ENCODE measurements at regions not wholly inside any gene's neighbourhood (a gene's known extent, or its start where the extent isn't known, plus 50 kb on each side); places are given as distances from the start of the nearest gene placed in this dataset.

DNA sequence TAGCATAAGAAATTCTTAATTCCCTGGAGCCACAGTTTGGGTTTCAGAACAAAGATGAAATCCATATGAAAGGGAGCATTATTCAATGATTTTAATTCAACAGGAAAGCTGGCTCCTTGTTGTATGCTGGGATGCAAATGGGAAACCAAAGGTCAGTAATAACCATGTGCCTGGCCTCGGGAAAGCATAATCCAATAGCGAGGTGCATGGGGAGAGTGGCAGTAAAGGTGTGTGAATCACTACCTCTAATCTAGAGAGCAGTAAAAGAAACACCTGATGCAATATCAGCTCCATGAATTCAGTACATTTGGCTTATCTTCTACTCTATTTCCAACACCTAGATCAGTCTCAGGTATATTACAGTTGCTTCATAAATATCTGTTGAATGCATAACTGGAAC, 220.1 kb downstream of the FBXO15 start:
- no peaks in the 10 kb centered on the region for H3K9me3 ChIP-seq
- TF ChIP-seq, protein P1, sequence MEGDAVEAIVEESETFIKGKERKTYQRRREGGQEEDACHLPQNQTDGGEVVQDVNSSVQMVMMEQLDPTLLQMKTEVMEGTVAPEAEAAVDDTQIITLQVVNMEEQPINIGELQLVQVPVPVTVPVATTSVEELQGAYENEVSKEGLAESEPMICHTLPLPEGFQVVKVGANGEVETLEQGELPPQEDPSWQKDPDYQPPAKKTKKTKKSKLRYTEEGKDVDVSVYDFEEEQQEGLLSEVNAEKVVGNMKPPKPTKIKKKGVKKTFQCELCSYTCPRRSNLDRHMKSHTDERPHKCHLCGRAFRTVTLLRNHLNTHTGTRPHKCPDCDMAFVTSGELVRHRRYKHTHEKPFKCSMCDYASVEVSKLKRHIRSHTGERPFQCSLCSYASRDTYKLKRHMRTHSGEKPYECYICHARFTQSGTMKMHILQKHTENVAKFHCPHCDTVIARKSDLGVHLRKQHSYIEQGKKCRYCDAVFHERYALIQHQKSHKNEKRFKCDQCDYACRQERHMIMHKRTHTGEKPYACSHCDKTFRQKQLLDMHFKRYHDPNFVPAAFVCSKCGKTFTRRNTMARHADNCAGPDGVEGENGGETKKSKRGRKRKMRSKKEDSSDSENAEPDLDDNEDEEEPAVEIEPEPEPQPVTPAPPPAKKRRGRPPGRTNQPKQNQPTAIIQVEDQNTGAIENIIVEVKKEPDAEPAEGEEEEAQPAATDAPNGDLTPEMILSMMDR (IDR thresholded peaks at IDR 0.05), result no peak
- TF ChIP-seq POLR2A (IDR thresholded peaks at IDR 0.05), result no peak
- no peak overlapping the region for H3K27ac ChIP-seq
- H3K27me3 ChIP-seq, result no peaks in the 10 kb centered on the region
- no peak for DNase-seq
- H3K4me3 ChIP-seq, result no peak overlapping the region
- intact Hi-C loops (cut with DNase I; ENCODE audit: low total_unique reads), result no loop called here
- H3K36me3 ChIP-seq, result no peaks in the 10 kb centered on the region
- no peaks in the 10 kb centered on the region for H3K4me1 ChIP-seq

GRCh38 chr18:73924836-73925235, 222.8 kb downstream of the FBXO15 start:
- Histone ChIP-seq H3K27ac (no peak overlapping the region), H3K4me1 (no peaks in the 10 kb centered on the region), H3K9me3 (no peaks in the 10 kb centered on the region), H3K4me3 (no peak overlapping the region), H3K27me3 (peaks cover 0 to 8% of the 10 kb centered on the region in 2 donors), H3K36me3 (no peaks in the 10 kb centered on the region)
- intact Hi-C loops (cut with DNase I; ENCODE audit: low total_unique reads), result no loop called here
- TF ChIP-seq POLR2A (IDR thresholded peaks at IDR 0.05), result no peak
- TF ChIP-seq, protein P1 (IDR thresholded peaks at IDR 0.05), result no peak
- DNase-seq, result no peak

GRCh38 chr18:73924307-73924706, 223.3 kb downstream of the FBXO15 start:
- DNase-seq, result no peak
- Histone ChIP-seq H3K27me3 (peaks cover 0 to 8% of the 10 kb centered on the region in 2 donors), H3K4me1 (no peaks in the 10 kb centered on the region), H3K4me3 (no peak overlapping the region), H3K36me3 (no peaks in the 10 kb centered on the region), H3K27ac (no peak overlapping the region), H3K9me3 (no peaks in the 10 kb centered on the region)
- intact Hi-C loops (cut with DNase I; ENCODE audit: low total_unique reads), result no loop called here
- TF ChIP-seq, protein P1 (IDR thresholded peaks at IDR 0.05), result no peak
- no peak for TF ChIP-seq POLR2A (IDR thresholded peaks at IDR 0.05)

- Histone ChIP-seq H3K9me3 (no peaks in the 10 kb centered on the region), H3K36me3 (no peaks in the 10 kb centered on the region), H3K27me3 (peaks cover 0 to 8% of the 10 kb centered on the region in 2 donors), H3K4me1 (no peaks in the 10 kb centered on the region), H3K27ac (no peak overlapping the region), H3K4me3 (no peak overlapping the region)
- DNase-seq, result no peak
- intact Hi-C loops (cut with DNase I; ENCODE audit: low total_unique reads), result no loop called here
- no peak for TF ChIP-seq POLR2A (IDR thresholded peaks at IDR 0.05)
- TF ChIP-seq, protein P1 (IDR thresholded peaks at IDR 0.05), result no peak
Observed at GRCh38 chr18:73923866-73924265, 223.8 kb downstream of the FBXO15 start.

DNA sequence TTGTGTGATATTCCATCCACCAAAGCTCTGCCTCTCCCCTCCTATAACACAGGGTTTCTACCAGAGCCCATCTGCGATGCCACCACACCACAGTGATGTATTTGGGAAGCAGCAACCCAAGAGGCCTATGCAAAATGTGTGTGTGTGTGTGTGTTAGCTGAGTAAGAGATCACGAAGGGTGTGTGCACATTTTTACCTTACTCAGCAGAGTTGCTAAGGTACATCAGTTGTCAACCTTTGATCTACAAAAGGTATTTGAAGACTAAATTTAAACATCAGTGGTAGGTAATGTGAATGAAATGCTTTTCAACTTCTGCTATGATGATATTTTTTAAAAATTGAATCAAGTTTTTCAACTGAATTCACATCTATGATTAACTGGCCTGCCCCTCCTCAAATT, 227.6 kb downstream of the FBXO15 start:
- intact Hi-C loops (cut with DNase I; ENCODE audit: low total_unique reads), result no loop called here
- H3K4me3 ChIP-seq, result no peak overlapping the region
- H3K27me3 ChIP-seq, result peaks cover 0 to 8% of the 10 kb centered on the region in 2 donors
- DNase-seq, result no peak
- TF ChIP-seq POLR2A (IDR thresholded peaks at IDR 0.05), result no peak
- TF ChIP-seq, protein P1 (IDR thresholded peaks at IDR 0.05), result no peak
- no peaks in the 10 kb centered on the region for H3K36me3 ChIP-seq
- H3K27ac ChIP-seq, result no peak overlapping the region
- H3K9me3 ChIP-seq, result no peaks in the 10 kb centered on the region
- no peaks in the 10 kb centered on the region for H3K4me1 ChIP-seq
